HEK293T (cell line): ENCODE measurements at regions not wholly inside any gene's neighbourhood (a gene's known extent, or its start where the extent isn't known, plus 50 kb on each side); places are given as distances from the start of the nearest gene placed in this dataset.

Experiments used
- CTCF ChIA-PET: fragments of 350-600 bp; formaldehyde crosslinking; extraction: SDS; loops from one replicate; lab custom pipeline; 2021; ENCODE audit warnings: antibody characterized with exemption, inconsistent platforms; lab: Yijun Ruan, JAX
- POLR2A ChIA-PET: fragments of 350-600 bp; formaldehyde crosslinking; extraction: SDS; loops from one replicate; lab custom pipeline; 2020; ENCODE audit warnings: antibody characterized with exemption, inconsistent platforms; lab: Yijun Ruan, JAX
- DNase-seq: peaks from one replicate; pipeline ENCODE4 v3.0.0; 2012; ENCODE audit warnings: mixed read lengths; ENCODE audit errors: extremely low spot score
- FOXM1 ChIP-seq: fragments of 450-650 bp; IDR thresholded peaks from 2 replicates; pipeline ENCODE4 v1.6.1; 2017; ENCODE audit warnings: mild to moderate bottlenecking, borderline replicate concordance
- PKNOX1 ChIP-seq: fragments of 450-650 bp; IDR thresholded peaks from 2 replicates; pipeline ENCODE4 v1.6.1; 2016

GRCh38 chr20:43776691-43777090 is 49.9 kb upstream of the GTSF1L start:
- TF ChIP-seq FOXM1 (no peak), PKNOX1 (0 out of 2 replicates have a peak, but pooled peaks have one; percentile 17)
- ChIA-PET POLR2A (no interaction called here), CTCF (no interaction called here)
- DNase-seq: no peak
